ENCODE measurements at regions not wholly inside any gene's neighbourhood (a gene's known extent, or its start where the extent isn't known, plus 50 kb on each side); places are given as distances from the start of the nearest gene placed in this dataset.

- Mint-ChIP-seq H3K9me3 (no peaks in the 10 kb centered on the region), H3K36me3 (peaks cover 5 to 16% (median 9%) of the 10 kb centered on the region in 3 donors), H3K4me3 (no peak overlapping the region), H3K27ac (no peak overlapping the region), H3K27me3 (ENCODE audit: low read depth in 3 of 3) (peaks cover 0 to 4% (median 0%) of the 10 kb centered on the region in 3 donors), H3K4me1 (no peaks in the 10 kb centered on the region)
- DNase-seq, result no peak
These were observed 92.6 kb upstream of the ITGA4 start for GRCh38 chr2:181364492-181365170.

- Mint-ChIP-seq H3K27me3 (ENCODE audit: low read depth in 3 of 3) (peaks cover 0 to 2% (median 2%) of the 10 kb centered on the region in 3 donors), H3K36me3 (peaks cover 7 to 12% (median 11%) of the 10 kb centered on the region in 3 donors), H3K4me3 (no peak overlapping the region), H3K4me1 (peaks cover 9 to 10% of the 10 kb centered on the region in 2 donors), H3K27ac (no peak overlapping the region), H3K9me3 (no peaks in the 10 kb centered on the region)
- DNase-seq, result no peak
These were observed 90.5 kb upstream of the ITGA4 start for GRCh38 chr2:181366675-181367175.

GRCh38 chr2:181367411-181367810, 89.8 kb upstream of the ITGA4 start:
- H3K4me3 Mint-ChIP-seq, result no peak overlapping the region
- H3K36me3 Mint-ChIP-seq, result peaks cover 7 to 12% (median 11%) of the 10 kb centered on the region in 3 donors
- DNase-seq, result no peak
- H3K27me3 Mint-ChIP-seq (ENCODE audit: low read depth in 3 of 3), result peaks cover 0 to 2% (median 2%) of the 10 kb centered on the region in 3 donors
- no peak overlapping the region for H3K27ac Mint-ChIP-seq
- no peaks in the 10 kb centered on the region for H3K9me3 Mint-ChIP-seq
- peaks cover 16 to 17% of the 10 kb centered on the region in 2 donors for H3K4me1 Mint-ChIP-seq

GRCh38 chr2:181367906-181368435, 89.2 kb upstream of the ITGA4 start:
- H3K36me3 Mint-ChIP-seq, result peaks cover 7 to 12% (median 11%) of the 10 kb centered on the region in 3 donors
- DNase-seq, result no peak
- H3K4me1 Mint-ChIP-seq, result peaks cover 22 to 23% of the 10 kb centered on the region in 2 donors
- no peak overlapping the region for H3K4me3 Mint-ChIP-seq
- no peaks in the 10 kb centered on the region for H3K9me3 Mint-ChIP-seq
- no peak overlapping the region for H3K27ac Mint-ChIP-seq
- peaks cover 0 to 2% (median 2%) of the 10 kb centered on the region in 3 donors for H3K27me3 Mint-ChIP-seq (ENCODE audit: low read depth in 3 of 3)

- H3K9me3 Mint-ChIP-seq, result no peaks in the 10 kb centered on the region
- H3K27me3 Mint-ChIP-seq (ENCODE audit: low read depth in 3 of 3), result peaks cover 0 to 2% (median 0%) of the 10 kb centered on the region in 3 donors
- DNase-seq, result no peak
- peaks cover 7 to 9% (median 8%) of the 10 kb centered on the region in 3 donors for H3K36me3 Mint-ChIP-seq
- no peak overlapping the region for H3K27ac Mint-ChIP-seq
- H3K4me3 Mint-ChIP-seq, result no peak overlapping the region
- peaks cover 27 to 30% of the 10 kb centered on the region in 2 donors for H3K4me1 Mint-ChIP-seq
These were observed 87.1 kb upstream of the ITGA4 start for GRCh38 chr2:181370126-181370525.

- H3K4me1 Mint-ChIP-seq, result peaks cover 27 to 30% of the 10 kb centered on the region in 2 donors
- DNase-seq, result no peak
- peak overlapping the region in 1 of 5 donors; percentile 17 for H3K4me3 Mint-ChIP-seq
- H3K27me3 Mint-ChIP-seq (ENCODE audit: low read depth in 3 of 3), result peaks cover 0 to 2% (median 0%) of the 10 kb centered on the region in 3 donors
- H3K27ac Mint-ChIP-seq, result peak overlapping the region in 5 of 6 donors; percentile 9 to 90 (median 49)
- H3K36me3 Mint-ChIP-seq, result peaks cover 3 to 9% (median 3%) of the 10 kb centered on the region in 3 donors
- no peaks in the 10 kb centered on the region for H3K9me3 Mint-ChIP-seq
These were observed 86.0 kb upstream of the ITGA4 start for GRCh38 chr2:181371195-181371594.

GRCh38 chr2:181371782-181372645, 85.2 kb upstream of the ITGA4 start:
- Mint-ChIP-seq H3K36me3 (peaks cover 3 to 8% (median 3%) of the 10 kb centered on the region in 3 donors), H3K4me3 (peak overlapping the region; percentile 18 to 68 (median 54)), H3K27ac (peak overlapping the region; percentile 9 to 90 (median 69)), H3K9me3 (no peaks in the 10 kb centered on the region), H3K27me3 (ENCODE audit: low read depth in 3 of 3) (peaks cover 0 to 2% (median 2%) of the 10 kb centered on the region in 3 donors), H3K4me1 (peaks cover 27 to 30% of the 10 kb centered on the region in 2 donors)
- DNase-seq, result no peak

- Mint-ChIP-seq H3K4me3 (peak overlapping the region; percentile 0 to 68 (median 14)), H3K27ac (peak overlapping the region; percentile 9 to 80 (median 57)), H3K4me1 (peaks cover 27 to 30% of the 10 kb centered on the region in 2 donors), H3K9me3 (no peaks in the 10 kb centered on the region), H3K27me3 (ENCODE audit: low read depth in 3 of 3) (peaks cover 0 to 2% (median 2%) of the 10 kb centered on the region in 3 donors), H3K36me3 (peaks cover 3 to 8% (median 3%) of the 10 kb centered on the region in 3 donors)
- DNase-seq, result no peak
These were observed 84.5 kb upstream of the ITGA4 start for GRCh38 chr2:181372646-181373040.

- peaks cover 27 to 30% of the 10 kb centered on the region in 2 donors for H3K4me1 Mint-ChIP-seq
- H3K36me3 Mint-ChIP-seq, result peaks cover 0 to 8% (median 0%) of the 10 kb centered on the region in 3 donors
- no peak overlapping the region for H3K27ac Mint-ChIP-seq
- no peak overlapping the region for H3K4me3 Mint-ChIP-seq
- no peak for DNase-seq
- peaks cover 0 to 2% (median 2%) of the 10 kb centered on the region in 3 donors for H3K27me3 Mint-ChIP-seq (ENCODE audit: low read depth in 3 of 3)
- no peaks in the 10 kb centered on the region for H3K9me3 Mint-ChIP-seq
These were observed 82.2 kb upstream of the ITGA4 start for GRCh38 chr2:181374781-181375675.

- no peak for DNase-seq
- Mint-ChIP-seq H3K9me3 (no peaks in the 10 kb centered on the region), H3K36me3 (peaks cover 0 to 8% (median 0%) of the 10 kb centered on the region in 3 donors), H3K4me3 (no peak overlapping the region), H3K27me3 (ENCODE audit: low read depth in 3 of 3) (peaks cover 0 to 2% (median 0%) of the 10 kb centered on the region in 3 donors), H3K4me1 (peaks cover 21 to 23% of the 10 kb centered on the region in 2 donors), H3K27ac (no peak overlapping the region)
These were observed 80.7 kb upstream of the ITGA4 start for GRCh38 chr2:181376442-181376841.

- no peaks in the 10 kb centered on the region for H3K9me3 Mint-ChIP-seq
- no peak for DNase-seq
- H3K27me3 Mint-ChIP-seq (ENCODE audit: low read depth in 3 of 3), result peaks cover 0 to 2% (median 0%) of the 10 kb centered on the region in 3 donors
- H3K4me1 Mint-ChIP-seq, result peaks cover 15 to 17% of the 10 kb centered on the region in 2 donors
- H3K4me3 Mint-ChIP-seq, result no peak overlapping the region
- H3K36me3 Mint-ChIP-seq, result peaks cover 0 to 8% (median 0%) of the 10 kb centered on the region in 3 donors
- H3K27ac Mint-ChIP-seq, result no peak overlapping the region
These were observed 80.2 kb upstream of the ITGA4 start for GRCh38 chr2:181376999-181377398.

GRCh38 chr2:181378491-181378890, 78.7 kb upstream of the ITGA4 start:
- no peak overlapping the region for H3K27ac Mint-ChIP-seq
- H3K36me3 Mint-ChIP-seq, result peaks cover 0 to 8% (median 1%) of the 10 kb centered on the region in 3 donors
- peaks cover under 1 to 2% of the 10 kb centered on the region in 2 donors for H3K4me1 Mint-ChIP-seq
- peaks cover 0 to 4% (median 0%) of the 10 kb centered on the region in 3 donors for H3K27me3 Mint-ChIP-seq (ENCODE audit: low read depth in 3 of 3)
- H3K4me3 Mint-ChIP-seq, result no peak overlapping the region
- DNase-seq, result no peak
- no peaks in the 10 kb centered on the region for H3K9me3 Mint-ChIP-seq

- Mint-ChIP-seq H3K36me3 (peaks cover 0 to 17% (median 8%) of the 10 kb centered on the region in 3 donors), H3K27me3 (ENCODE audit: low read depth in 3 of 3) (peaks cover 0 to 4% (median 0%) of the 10 kb centered on the region in 3 donors), H3K4me3 (no peak overlapping the region), H3K4me1 (no peaks in the 10 kb centered on the region), H3K9me3 (peaks cover 0 to 6% (median 0%) of the 10 kb centered on the region in 6 donors), H3K27ac (no peak overlapping the region)
- DNase-seq, result no peak
These were observed 76.6 kb upstream of the ITGA4 start for GRCh38 chr2:181380581-181380980.
